Tibial nerve (tissue), 4 donors: ENCODE measurements at regions not wholly inside any gene's neighbourhood (a gene's known extent, or its start where the extent isn't known, plus 50 kb on each side); places are given as distances from the start of the nearest gene placed in this dataset.

Experiments
- DNase-seq, 2 donors: peaks; one replicate each; pipeline ENCODE4 v3.0.0-alpha.2; 2019; ENCODE audit warnings: low spot score in 2 of 2
- H3K27ac ChIP-seq, 4 donors: fragments of 200-600 bp; sonication (generic) in 3 of 4; one replicate each; pipeline ENCODE4 v1.5.1; 2017 to 2019; ENCODE audit warnings: mild to moderate bottlenecking in 1 of 4
- H3K27me3 ChIP-seq, 2 donors: fragments of 200-600 bp; sonication (generic) in 1 of 2; one replicate each; pipeline versions ENCODE4 v1.5.1 to v1.6.0; 2017 to 2019
- H3K36me3 ChIP-seq, 3 donors: fragments of 200-600 bp; sonication (generic); one replicate each; pipeline ENCODE4 v1.5.1; 2018 to 2019
- H3K4me1 ChIP-seq, 4 donors: fragments of 200-600 bp; sonication (generic) in 3 of 4; one replicate each; pipeline ENCODE4 v1.5.1; 2017 to 2019
- H3K4me3 ChIP-seq, 4 donors: fragments of 200-600 bp; sonication (generic) in 3 of 4; one replicate each; pipeline ENCODE4 v1.5.1; 2017 to 2019; ENCODE audit warnings: mild to moderate bottlenecking in 1 of 4, moderate library complexity in 1 of 4
- H3K9me3 ChIP-seq, 4 donors: fragments of 200-600 bp; sonication (generic) in 3 of 4; one replicate each; pipeline ENCODE4 v1.5.1; 2017 to 2019
- EP300 ChIP-seq, 2 donors: sonication (generic); formaldehyde crosslinking; IDR thresholded peaks; one replicate each; pipeline ENCODE4 v1.6.1; 2017; ENCODE audit warnings: antibody characterized with exemption in 2 of 2, mild to moderate bottlenecking in 1 of 2
- POLR2A ChIP-seq, 2 donors: fragments of 450-650 bp; IDR thresholded peaks; one replicate each; pipeline ENCODE4 v1.6.1; 2017; ENCODE audit warnings: antibody characterized with exemption in 2 of 2, mild to moderate bottlenecking in 2 of 2, moderate library complexity in 2 of 2
- WGBS, 2 donors: methylation state at CpG; one replicate each; pipeline ENCODE4 v1.1.5; 2018; 5-methylcytosine and 5-hydroxymethylcytosine counted together
- TF ChIP-seq, protein P1 (sequence below), 5 experiments: fragments of 200-600 bp in 3 of 5; fragments of 450-650 bp in 2 of 5; sonication (generic) in 3 of 5; IDR thresholded peaks; one replicate each; pipeline ENCODE4 v1.5.1; 2016 to 2019; ENCODE audit warnings: antibody characterized with exemption in 5 of 5, mild to moderate bottlenecking in 3 of 5, moderate library complexity in 2 of 5

DNA sequence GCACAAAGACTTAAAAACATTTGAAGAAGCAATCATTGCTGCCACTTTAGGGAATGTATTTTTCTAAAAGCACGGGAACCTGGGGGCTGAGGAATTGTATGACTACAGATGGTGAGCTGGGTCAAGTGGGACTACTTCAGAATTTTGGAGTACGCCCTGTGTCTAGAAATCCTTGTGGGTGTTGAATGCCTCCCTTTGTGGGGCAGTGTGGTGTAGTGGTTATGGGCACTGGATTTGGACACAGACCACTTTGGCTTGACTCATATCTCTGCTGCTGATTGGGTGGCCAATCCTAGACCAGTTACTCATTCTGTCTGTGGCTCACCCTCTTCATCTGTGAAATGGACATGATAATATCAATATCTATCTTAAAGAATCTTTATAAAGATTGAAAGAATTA is 155.0 kb upstream of the RPS6KA3 start:
- Histone ChIP-seq H3K27me3 (peaks cover 0 to 2% of the 10 kb centered on the region in 2 donors), H3K36me3 (no peaks in the 10 kb centered on the region), H3K4me1 (no peaks in the 10 kb centered on the region), H3K27ac (no peak overlapping the region), H3K9me3 (no peaks in the 10 kb centered on the region), H3K4me3 (no peak overlapping the region)
- no peak for TF ChIP-seq POLR2A (IDR thresholded peaks at IDR 0.05)
- 46 to 51% methylated on average over 2 of the region's 2 CpGs for WGBS, 2 donors
- DNase-seq, result no peak

DNA sequence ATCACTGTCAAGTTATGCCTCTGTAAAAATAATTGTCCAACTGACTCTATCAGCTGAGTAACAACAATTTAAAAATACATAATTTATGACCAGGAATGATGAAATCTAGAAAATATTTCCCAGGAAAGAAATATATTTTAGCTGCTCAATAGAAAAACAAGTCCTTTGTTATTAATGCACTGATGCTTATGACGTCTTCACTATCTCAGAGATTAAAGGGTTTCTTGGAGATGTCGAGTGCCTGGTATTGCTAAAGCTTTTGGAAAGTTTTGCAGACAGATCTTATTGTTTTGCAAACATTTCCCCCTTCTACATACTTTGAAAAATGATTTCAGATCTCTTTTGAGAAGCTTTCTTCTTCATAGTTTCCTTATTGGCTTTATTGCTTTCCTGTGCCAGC is 154.6 kb upstream of the RPS6KA3 start:
- Histone ChIP-seq H3K4me1 (no peaks in the 10 kb centered on the region), H3K27ac (no peak overlapping the region), H3K36me3 (no peaks in the 10 kb centered on the region), H3K4me3 (no peak overlapping the region), H3K9me3 (no peaks in the 10 kb centered on the region), H3K27me3 (peaks cover 0 to 2% of the 10 kb centered on the region in 2 donors)
- 17 to 31% methylated on average over 2 of the region's 2 CpGs for WGBS, 2 donors
- no peak for DNase-seq
- TF ChIP-seq POLR2A (IDR thresholded peaks at IDR 0.05) (no peak), EP300 (IDR thresholded peaks at IDR 0.05) (no peak)
- TF ChIP-seq, protein P1, sequence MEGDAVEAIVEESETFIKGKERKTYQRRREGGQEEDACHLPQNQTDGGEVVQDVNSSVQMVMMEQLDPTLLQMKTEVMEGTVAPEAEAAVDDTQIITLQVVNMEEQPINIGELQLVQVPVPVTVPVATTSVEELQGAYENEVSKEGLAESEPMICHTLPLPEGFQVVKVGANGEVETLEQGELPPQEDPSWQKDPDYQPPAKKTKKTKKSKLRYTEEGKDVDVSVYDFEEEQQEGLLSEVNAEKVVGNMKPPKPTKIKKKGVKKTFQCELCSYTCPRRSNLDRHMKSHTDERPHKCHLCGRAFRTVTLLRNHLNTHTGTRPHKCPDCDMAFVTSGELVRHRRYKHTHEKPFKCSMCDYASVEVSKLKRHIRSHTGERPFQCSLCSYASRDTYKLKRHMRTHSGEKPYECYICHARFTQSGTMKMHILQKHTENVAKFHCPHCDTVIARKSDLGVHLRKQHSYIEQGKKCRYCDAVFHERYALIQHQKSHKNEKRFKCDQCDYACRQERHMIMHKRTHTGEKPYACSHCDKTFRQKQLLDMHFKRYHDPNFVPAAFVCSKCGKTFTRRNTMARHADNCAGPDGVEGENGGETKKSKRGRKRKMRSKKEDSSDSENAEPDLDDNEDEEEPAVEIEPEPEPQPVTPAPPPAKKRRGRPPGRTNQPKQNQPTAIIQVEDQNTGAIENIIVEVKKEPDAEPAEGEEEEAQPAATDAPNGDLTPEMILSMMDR (IDR thresholded peaks at IDR 0.05), result no peak

DNA sequence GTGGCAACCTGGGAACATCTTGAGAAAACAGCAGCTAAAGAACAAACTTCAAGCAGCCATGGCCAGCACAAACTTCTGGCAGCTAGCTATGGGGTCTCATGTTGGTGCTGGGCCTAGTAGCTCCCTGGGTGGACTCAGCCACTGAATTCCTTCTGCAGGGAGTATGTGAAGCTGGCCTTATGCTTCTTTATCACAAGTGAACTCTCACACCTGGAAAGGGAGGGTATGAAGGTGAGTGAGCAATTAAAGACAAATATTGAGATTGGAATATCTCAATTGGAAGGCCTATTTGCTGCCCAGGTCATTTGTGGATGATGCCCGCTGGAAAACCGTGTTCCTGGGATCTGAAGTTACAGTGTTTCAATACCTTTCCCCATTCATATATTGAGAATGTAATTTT is 153.3 kb upstream of the RPS6KA3 start:
- Histone ChIP-seq H3K36me3 (no peaks in the 10 kb centered on the region), H3K27me3 (peaks cover 0 to 2% of the 10 kb centered on the region in 2 donors), H3K9me3 (no peaks in the 10 kb centered on the region), H3K27ac (no peak overlapping the region), H3K4me3 (no peak overlapping the region), H3K4me1 (no peaks in the 10 kb centered on the region)
- no peak for TF ChIP-seq POLR2A (IDR thresholded peaks at IDR 0.05)
- TF ChIP-seq, protein P1 (IDR thresholded peaks at IDR 0.05), result no peak
- no peak for TF ChIP-seq EP300 (IDR thresholded peaks at IDR 0.05)
- 91 to 93% methylated on average over 2 of the region's 2 CpGs for WGBS, 2 donors
- DNase-seq, result no peak

DNA sequence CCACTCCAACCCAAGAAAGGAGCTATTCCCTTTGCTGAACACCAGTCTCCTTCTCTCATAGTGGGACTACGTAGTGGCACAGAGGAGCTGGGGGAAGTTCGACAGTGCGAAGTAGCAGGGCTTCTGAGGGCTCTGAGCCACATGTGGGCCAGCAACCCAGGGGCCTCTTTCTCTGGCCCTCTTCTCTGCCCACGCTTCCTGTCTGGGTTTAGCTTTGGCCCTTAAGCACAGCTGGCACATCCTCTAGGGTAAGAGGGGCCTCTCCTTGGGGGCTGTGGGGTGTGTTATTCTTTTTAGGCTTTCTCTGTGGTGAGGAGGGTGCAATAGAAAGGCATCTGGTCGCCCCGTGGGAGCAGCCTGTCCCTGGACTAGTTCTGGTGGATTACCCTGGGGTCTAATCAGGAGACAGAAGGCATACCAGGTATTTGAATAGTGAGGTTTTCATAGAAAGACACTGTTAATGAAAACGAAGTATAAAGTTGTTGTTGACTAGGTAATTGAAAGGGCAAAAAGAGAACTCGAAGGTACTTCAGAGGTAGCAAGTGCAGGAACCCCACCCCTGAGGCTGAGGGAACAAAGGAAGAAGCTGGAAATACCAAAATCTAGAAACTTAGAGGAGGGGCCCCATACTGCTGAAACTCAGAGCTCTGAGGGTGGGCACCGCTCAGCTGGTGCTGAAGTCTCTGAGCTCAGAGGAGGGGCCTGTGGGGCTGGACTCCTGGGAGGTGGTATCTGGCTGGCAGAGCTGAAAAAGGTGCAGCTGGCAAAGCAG is 151.9 kb upstream of the RPS6KA3 start:
- H3K9me3 ChIP-seq, result no peaks in the 10 kb centered on the region
- no peak overlapping the region for H3K27ac ChIP-seq
- no peaks in the 10 kb centered on the region for H3K36me3 ChIP-seq
- TF ChIP-seq POLR2A (IDR thresholded peaks at IDR 0.05) (no peak), EP300 (IDR thresholded peaks at IDR 0.05) (no peak)
- TF ChIP-seq, protein P1 (IDR thresholded peaks at IDR 0.05), result no peak
- no peaks in the 10 kb centered on the region for H3K27me3 ChIP-seq
- WGBS, 2 donors, result 62 to 66% methylated on average over 9 of the region's 9 CpGs
- no peak for DNase-seq
- no peaks in the 10 kb centered on the region for H3K4me1 ChIP-seq
- no peak overlapping the region for H3K4me3 ChIP-seq

DNA sequence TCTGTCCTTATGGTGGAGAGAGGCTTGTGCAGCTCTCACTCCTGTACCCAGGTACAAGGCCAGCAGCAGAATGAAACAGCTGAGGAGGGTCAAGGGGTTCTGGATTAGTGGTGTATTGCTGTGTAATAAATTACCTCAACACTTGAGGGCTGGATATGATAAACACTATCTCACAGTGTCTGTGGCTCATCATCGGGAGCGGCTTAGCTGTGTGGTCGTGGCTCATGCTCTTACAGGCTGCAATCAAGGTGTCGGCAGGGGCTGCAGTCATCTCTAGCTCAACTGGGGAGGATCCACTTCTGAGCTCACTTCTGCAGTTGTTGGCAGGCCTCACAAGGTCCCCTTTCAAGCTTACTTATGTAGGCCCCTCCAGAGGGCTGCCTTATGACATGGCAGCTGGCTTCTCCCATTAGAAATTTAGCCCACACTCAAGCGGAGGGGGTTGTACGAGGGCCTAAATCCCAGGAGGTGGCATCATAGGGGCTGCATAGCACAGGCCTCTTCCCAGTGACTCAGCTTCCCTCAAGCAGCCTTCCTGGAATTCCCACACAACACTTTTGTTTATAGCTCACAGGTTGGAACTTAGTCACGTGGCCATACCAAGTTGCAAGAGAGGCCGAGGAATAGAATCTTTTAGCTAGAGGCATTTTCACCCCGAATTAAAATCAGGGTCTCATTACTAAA is 148.2 kb upstream of the RPS6KA3 start:
- Histone ChIP-seq H3K36me3 (no peaks in the 10 kb centered on the region), H3K4me1 (no peaks in the 10 kb centered on the region), H3K27ac (no peak overlapping the region), H3K9me3 (no peaks in the 10 kb centered on the region), H3K27me3 (no peaks in the 10 kb centered on the region), H3K4me3 (no peak overlapping the region)
- WGBS, 2 donors, result 76 to 83% methylated on average over 8 to 9 of the region's 9 CpGs
- DNase-seq, result no peak
- TF ChIP-seq EP300 (IDR thresholded peaks at IDR 0.05), result no peak
- TF ChIP-seq POLR2A (IDR thresholded peaks at IDR 0.05), result no peak
- TF ChIP-seq, protein P1 (IDR thresholded peaks at IDR 0.05), result no peak
